GM12872 (cell line): ENCODE measurements at regions not wholly inside any gene's neighbourhood (a gene's known extent, or its start where the extent isn't known, plus 50 kb on each side); places are given as distances from the start of the nearest gene placed in this dataset.

Experiments used
- TF ChIP-seq, protein P1 (sequence below): IDR thresholded peaks from 3 replicates; pipeline ENCODE4 v1.5.1; 2011; ENCODE audit warnings: low read depth, mild to moderate bottlenecking, low read length, moderate library complexity; ENCODE audit not compliant: insufficient read depth

DNA sequence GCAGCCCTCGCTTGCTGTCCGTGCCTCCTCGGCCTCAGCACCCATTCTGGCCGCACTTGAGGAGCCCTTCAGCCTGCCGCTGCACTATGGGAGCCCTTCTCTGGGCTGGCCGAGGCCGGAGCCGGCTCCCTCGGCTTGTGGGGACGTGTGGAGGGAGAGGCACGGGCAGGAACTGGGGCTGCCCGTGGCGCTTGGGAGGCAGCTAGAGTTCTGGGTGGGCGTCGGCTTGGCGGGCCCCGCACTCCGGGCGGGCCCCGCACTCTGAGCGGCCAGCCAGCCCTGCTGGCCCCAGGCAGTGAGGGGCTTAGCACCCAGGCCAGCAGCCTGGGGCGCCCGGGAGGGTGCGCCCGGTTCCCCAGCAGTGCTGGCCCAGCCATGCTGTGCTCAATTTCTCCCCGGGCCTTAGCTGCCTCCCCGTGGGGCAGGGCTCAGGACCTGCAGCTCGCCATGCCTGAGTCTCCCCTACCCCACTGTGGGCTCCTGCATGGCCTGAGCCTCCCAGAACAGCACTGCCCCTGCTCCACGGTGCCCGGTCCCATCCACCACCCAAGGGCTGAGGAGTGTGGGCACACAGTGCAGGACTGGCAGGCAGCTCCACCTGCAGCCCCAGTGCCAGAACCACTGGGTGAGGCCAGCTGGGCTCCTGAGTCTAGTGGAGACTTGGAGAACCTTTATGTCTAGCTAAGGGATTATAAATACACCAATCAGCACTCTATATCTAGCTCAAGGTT, 240.0 kb upstream of the PRR20A start:
- TF ChIP-seq, protein P1, sequence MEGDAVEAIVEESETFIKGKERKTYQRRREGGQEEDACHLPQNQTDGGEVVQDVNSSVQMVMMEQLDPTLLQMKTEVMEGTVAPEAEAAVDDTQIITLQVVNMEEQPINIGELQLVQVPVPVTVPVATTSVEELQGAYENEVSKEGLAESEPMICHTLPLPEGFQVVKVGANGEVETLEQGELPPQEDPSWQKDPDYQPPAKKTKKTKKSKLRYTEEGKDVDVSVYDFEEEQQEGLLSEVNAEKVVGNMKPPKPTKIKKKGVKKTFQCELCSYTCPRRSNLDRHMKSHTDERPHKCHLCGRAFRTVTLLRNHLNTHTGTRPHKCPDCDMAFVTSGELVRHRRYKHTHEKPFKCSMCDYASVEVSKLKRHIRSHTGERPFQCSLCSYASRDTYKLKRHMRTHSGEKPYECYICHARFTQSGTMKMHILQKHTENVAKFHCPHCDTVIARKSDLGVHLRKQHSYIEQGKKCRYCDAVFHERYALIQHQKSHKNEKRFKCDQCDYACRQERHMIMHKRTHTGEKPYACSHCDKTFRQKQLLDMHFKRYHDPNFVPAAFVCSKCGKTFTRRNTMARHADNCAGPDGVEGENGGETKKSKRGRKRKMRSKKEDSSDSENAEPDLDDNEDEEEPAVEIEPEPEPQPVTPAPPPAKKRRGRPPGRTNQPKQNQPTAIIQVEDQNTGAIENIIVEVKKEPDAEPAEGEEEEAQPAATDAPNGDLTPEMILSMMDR, result no peak

DNA sequence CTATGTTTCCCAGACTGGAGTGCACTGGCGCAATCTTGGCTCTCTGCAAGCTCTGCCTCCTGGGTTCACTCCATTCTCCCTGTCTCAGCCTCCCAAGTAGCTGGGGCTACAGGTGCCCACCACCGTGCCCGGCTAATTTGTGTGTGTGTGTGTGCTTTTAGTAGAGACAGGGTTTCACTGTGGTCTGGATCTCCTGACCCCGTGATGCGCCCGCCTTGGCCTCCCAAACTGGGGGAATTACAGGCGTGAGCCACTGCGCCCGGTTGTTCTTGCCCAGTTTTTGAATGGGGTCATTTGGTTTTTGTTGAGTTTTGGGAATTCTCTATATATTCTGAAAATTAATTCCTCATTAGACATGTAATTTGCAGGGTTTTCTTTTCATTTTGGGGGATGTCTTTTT, 238.4 kb upstream of the PRR20A start:
- TF ChIP-seq, protein P1, result no peak

DNA sequence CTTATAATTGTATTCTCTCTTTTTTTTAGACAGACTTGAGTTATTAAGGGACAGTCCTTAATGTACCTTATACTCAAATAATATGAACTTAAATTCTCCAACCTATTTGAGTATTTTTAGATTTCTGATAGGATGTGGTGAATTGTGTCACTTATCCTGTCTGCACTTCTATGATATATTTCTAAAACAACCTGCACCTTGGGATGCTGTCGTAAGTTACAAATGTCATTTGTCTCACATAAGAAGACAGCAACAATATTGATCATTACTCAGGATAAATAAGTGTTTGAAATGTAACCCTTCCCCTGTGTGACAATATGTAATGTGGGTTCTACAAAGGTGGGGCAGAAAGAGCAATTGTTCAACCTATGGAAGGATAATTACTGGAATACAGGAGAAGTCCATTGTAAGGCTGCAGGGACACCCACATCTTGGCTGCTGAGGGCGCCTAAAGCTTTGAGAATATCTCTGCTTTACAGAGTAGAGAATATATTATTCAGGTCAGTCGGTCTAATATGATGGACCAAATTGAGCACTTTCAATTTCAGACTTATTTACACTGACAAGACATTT, 236.9 kb upstream of the PRR20A start:
- TF ChIP-seq, protein P1, result no peak

DNA sequence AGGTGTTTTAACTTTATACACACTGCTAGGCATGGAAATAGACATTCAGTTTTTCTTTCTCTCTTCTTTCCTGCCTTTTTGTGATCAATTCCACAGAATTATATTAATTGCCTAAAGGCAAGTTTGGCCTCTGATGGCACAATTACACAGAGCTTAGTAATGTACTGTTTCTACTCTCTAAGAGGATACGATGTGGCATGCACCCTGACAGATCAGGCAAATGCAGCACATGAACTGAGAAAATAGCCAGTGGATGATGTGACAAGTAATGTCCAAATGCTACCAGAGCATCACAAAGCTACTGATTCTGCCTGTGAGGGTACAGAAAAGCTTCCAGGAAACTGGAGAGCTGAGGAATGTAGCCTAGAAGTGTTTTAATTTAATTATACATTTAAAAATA, 233.8 kb upstream of the PRR20A start:
- TF ChIP-seq, protein P1, result no peak

DNA sequence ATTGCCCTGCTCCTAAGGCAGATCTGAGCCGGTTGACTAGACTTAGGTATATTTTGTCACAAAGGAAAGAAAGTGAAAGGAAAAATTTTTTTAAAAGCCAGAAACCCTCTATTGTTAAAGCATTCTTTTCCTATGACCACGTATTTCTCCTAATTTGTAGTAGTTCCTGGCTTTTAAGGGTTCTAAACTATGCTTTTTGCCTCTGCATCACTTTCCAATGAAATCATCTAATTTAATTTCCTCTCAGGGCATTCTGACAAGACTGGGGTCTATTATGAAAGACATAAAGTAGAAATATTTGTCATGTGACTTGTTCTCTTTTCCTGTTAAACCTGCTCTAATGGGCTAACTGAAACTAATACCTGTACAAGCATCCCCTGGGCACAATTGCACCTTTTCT, 233.0 kb upstream of the PRR20A start:
- TF ChIP-seq, protein P1, result no peak

DNA sequence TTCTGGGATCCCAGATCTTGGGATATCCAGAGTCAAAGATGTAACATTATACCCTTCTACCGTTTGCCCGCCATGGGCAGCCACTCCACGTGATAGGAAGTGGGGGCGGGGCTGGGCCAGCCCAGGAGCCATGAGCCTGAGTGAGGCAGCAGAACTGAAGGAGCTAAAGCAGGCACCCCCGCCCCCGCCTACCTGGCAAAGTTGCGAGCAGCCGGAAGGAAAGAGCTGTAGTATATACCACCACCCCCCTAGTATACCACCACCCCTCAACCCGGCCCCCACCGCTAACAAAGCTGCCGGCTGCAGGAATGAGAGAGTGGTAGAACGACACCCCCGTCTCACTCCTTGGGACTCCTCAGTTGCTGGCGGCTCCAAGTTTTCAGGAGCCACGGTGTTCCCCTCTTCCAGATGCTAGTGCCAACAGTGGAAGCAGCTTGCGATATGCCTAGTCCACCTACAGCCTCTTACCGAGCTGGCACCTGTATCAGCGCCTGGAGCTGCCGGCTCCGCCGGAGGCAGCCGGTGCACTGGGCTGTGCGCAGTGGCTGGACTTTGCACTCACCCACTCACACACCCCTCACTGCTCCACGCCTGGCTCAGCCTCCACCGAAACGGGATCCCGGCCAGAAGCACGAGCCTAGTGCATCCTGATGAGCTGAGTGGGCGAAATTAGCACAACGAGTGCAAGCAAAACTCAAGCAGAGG, 230.7 kb upstream of the PRR20A start:
- TF ChIP-seq, protein P1, result no peak

DNA sequence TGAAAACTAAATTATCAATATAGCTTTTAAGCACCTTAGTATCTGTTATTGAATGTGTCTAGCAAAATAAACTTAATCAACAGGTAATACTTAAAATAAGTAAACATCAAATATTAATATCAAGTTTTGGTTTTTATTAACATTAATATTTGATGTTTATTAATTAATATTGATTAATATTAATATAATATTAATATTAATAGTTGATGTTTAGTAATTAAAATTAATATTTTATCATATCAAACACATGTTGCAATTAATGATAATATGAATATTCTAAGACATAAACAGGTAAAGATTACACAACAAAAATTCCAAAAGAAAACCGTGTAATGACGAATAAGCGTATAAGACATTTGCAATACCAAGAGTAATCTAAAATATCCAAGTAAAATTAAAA, 222.8 kb upstream of the PRR20A start:
- TF ChIP-seq, protein P1, result no peak
